Gastroesophageal sphincter (tissue), 4 donors: ENCODE measurements at regions not wholly inside any gene's neighbourhood (a gene's known extent, or its start where the extent isn't known, plus 50 kb on each side); places are given as distances from the start of the nearest gene placed in this dataset.

Source experiments
- ATAC-seq: fragments of 150-250 bp; one replicate; pipeline ENCODE4 v1.9.1; 2016; ENCODE audit warnings: mild to moderate bottlenecking, moderate library complexity
- H3K27ac ChIP-seq, 4 donors: fragments of 200-600 bp; sonication (generic) in 3 of 4; 1 replicate in 3 of 4; 2 replicates in 1 of 4; pipeline ENCODE4 v1.5.1; 2016 to 2019
- H3K27me3 ChIP-seq: fragments of 200-600 bp; sonication (generic); one replicate; pipeline ENCODE4 v1.5.1; 2019
- H3K36me3 ChIP-seq, 2 donors: fragments of 200-600 bp; sonication (generic); one replicate each; pipeline ENCODE4 v1.5.1; 2019; ENCODE audit warnings: control low read depth in 1 of 2
- H3K4me1 ChIP-seq, 3 donors: fragments of 200-600 bp; sonication (generic); 1 replicate in 2 of 3; 2 replicates in 1 of 3; pipeline ENCODE4 v1.5.1; 2016 to 2019; ENCODE audit warnings: control low read depth in 2 of 3
- H3K4me3 ChIP-seq, 2 donors: fragments of 200-600 bp; sonication (generic); one replicate each; pipeline ENCODE4 v1.5.1; 2019; ENCODE audit warnings: mild to moderate bottlenecking in 1 of 2, moderate library complexity in 1 of 2
- H3K9me3 ChIP-seq, 3 donors: fragments of 200-600 bp; sonication (generic); one replicate each; pipeline ENCODE4 v1.5.1; 2017 to 2019; ENCODE audit warnings: control low read depth in 2 of 3
- EP300 ChIP-seq: sonication (generic); formaldehyde crosslinking; IDR thresholded peaks from one replicate; pipeline ENCODE4 v1.6.1; 2017; ENCODE audit warnings: antibody characterized with exemption, mild to moderate bottlenecking
- POLR2A ChIP-seq, 2 donors: fragments of 450-650 bp; IDR thresholded peaks; one replicate each; pipeline ENCODE4 v1.6.1; 2017; ENCODE audit warnings: antibody characterized with exemption in 2 of 2, mild to moderate bottlenecking in 2 of 2, moderate library complexity in 1 of 2
- POLR2AphosphoS5 ChIP-seq: sonication (generic); formaldehyde crosslinking; IDR thresholded peaks from one replicate; pipeline ENCODE4 v1.6.1; 2017; ENCODE audit warnings: antibody characterized with exemption
- WGBS, 2 donors: methylation state at CpG; one replicate each; pipeline ENCODE4 v1.1.5; 2018; ENCODE audit warnings: low coverage in 1 of 2; 5-methylcytosine and 5-hydroxymethylcytosine counted together
- TF ChIP-seq, protein P1 (sequence below), 4 experiments: fragments of 200-600 bp in 2 of 4; fragments of 450-650 bp in 2 of 4; sonication (generic) in 1 of 4; IDR thresholded peaks; one replicate each; pipeline ENCODE4 v1.5.1; 2017 to 2019; ENCODE audit warnings: antibody characterized with exemption in 4 of 4, mild to moderate bottlenecking in 2 of 4, moderate library complexity in 2 of 4

DNA sequence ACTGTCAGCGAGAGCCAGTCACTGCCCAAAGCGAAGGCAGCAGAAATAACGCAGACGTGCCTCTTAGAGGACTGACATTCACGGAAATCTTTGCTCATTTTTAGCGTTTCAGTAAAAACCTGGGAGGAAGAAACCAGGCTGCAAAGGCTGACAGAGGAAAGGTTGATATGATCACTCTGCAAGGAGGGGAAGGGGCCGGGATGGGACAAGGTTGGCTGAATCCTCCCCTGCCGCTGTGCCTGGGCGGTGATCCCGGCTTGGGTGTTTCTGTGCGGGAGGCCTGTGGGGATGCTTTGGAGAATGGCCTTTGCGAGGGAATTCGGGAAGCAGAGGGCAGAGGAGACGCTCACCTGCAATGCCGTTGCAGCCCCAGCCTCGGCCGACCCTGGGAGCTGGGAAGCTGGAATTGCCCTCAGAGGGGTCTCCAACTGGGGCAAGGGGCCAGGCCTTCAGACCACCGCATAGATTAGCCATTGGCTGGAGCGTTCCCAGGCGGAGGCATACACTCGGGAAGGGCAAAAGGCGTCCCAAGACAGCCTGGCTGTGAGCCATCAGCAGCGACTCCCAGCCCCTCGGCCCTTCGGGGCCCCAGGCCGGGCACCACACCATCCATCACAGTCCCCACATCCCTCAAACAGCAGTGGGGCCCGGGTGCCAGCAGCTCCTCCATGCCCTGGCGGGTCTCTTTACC is 111.7 kb upstream of the GPC1 start:
- H3K27ac ChIP-seq, result no peak overlapping the region
- peaks cover 26% of the 10 kb centered on the region for H3K27me3 ChIP-seq
- H3K36me3 ChIP-seq, result no peaks in the 10 kb centered on the region
- WGBS, 2 donors, result 82% methylated on average over 14 of the region's 28 CpGs; no CpG with 5 or more reads in 1 of the 2 donors
- no peak overlapping the region for H3K4me3 ChIP-seq
- peaks cover 0 to 6% (median 3%) of the 10 kb centered on the region in 3 donors for H3K4me1 ChIP-seq
- H3K9me3 ChIP-seq, result no peaks in the 10 kb centered on the region
- no peak for TF ChIP-seq POLR2AphosphoS5
- no peak for TF ChIP-seq POLR2A (IDR thresholded peaks at IDR 0.05)
- TF ChIP-seq EP300, result no peak
- TF ChIP-seq, protein P1, sequence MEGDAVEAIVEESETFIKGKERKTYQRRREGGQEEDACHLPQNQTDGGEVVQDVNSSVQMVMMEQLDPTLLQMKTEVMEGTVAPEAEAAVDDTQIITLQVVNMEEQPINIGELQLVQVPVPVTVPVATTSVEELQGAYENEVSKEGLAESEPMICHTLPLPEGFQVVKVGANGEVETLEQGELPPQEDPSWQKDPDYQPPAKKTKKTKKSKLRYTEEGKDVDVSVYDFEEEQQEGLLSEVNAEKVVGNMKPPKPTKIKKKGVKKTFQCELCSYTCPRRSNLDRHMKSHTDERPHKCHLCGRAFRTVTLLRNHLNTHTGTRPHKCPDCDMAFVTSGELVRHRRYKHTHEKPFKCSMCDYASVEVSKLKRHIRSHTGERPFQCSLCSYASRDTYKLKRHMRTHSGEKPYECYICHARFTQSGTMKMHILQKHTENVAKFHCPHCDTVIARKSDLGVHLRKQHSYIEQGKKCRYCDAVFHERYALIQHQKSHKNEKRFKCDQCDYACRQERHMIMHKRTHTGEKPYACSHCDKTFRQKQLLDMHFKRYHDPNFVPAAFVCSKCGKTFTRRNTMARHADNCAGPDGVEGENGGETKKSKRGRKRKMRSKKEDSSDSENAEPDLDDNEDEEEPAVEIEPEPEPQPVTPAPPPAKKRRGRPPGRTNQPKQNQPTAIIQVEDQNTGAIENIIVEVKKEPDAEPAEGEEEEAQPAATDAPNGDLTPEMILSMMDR (IDR thresholded peaks at IDR 0.05), result no peak
- no peak for ATAC-seq

DNA sequence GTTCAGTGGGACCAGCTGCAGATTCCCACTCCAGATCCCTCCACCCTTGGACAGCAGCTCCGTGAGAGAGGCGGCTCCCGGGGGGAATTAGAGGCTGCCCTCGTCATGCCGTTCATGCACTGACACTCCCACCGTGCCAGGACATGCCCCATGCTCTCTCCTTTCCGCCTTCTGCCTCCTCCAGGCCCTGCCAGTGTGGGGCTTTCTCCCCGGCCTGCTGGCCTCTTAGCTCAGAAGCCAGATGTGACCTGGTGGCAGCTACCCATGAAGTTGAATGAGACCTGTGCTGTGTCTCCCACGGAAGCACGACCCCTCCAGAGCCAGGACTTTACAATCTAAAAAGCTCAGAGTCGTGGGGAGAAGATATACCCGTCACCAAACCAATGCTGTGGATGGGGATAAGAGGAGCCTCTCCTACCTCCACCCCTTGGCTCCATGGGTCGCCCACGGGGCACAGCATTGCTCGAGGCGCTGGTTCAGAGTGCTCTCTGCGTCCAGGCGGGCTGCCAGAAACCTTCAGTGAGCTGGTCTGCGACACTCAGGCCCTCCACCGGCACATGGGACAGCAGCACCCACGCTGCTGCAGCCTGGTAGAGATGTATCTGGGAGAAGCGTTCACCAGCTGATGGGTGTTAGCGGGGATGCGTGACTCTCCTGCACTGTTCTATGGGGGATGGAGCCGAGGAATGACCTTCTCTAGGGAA is 111.0 kb upstream of the GPC1 start:
- TF ChIP-seq POLR2AphosphoS5, result no peak
- no peak for TF ChIP-seq POLR2A (IDR thresholded peaks at IDR 0.05)
- TF ChIP-seq, protein P1 (IDR thresholded peaks at IDR 0.05), result no peak
- TF ChIP-seq EP300, result no peak
- H3K9me3 ChIP-seq, result no peaks in the 10 kb centered on the region
- H3K27me3 ChIP-seq, result peaks cover 32% of the 10 kb centered on the region
- no peaks in the 10 kb centered on the region for H3K36me3 ChIP-seq
- H3K4me3 ChIP-seq, result no peak overlapping the region
- no peak overlapping the region for H3K27ac ChIP-seq
- no peak for ATAC-seq
- peaks cover 0 to 6% (median 3%) of the 10 kb centered on the region in 3 donors for H3K4me1 ChIP-seq
- 80% methylated on average over 1 of the region's 25 CpGs; no CpG with 5 or more reads in 1 of the 2 donors for WGBS, 2 donors

DNA sequence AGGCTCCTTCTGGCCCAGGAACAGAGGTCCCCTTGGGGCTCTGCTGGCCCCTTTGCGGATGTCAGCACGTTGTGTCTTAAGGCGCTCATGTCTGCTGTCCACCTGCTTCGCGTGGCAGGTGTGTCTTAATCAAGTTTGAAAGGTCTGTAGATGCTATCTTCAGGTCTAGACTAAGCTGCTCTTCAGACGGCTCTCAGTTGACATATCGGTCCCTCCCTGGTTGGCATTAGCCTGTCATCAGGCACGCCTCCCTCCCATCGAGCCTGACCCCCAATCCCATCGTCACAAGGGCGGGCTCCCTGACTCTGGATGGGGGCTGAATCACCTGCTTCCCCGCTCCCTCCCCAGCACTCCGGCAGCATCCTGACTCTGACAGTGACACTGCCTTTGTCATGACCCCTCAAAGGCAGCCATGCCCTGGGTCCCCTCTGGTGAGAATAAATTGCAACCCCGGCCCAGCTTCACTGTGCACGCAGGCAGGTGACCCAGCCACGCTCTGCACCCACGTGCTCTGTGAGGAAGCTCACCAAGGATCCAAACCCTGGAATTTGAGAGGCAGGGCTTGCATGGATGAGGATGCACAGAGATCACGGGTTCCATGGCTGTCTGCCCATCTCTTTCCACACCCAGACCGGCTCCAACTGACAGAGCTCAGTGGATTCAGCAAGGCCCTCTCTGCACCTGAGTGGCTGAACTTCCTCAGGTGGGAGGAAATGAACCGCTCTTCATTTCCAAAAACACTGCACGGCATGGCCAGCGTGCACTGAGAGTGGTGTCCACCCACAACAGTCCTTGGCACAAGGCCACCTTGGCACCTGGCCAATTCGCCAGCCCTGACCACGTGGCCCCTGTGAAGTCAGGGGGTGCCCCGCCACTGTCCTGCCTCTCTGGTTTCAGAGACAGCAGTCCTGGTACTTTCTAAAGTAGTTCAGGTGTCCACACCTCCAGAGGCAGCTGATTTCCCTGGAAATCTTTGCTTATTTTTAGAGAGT is 110.2 kb upstream of the GPC1 start:
- 77% methylated on average over 3 of the region's 25 CpGs; no CpG with 5 or more reads in 1 of the 2 donors for WGBS, 2 donors

DNA sequence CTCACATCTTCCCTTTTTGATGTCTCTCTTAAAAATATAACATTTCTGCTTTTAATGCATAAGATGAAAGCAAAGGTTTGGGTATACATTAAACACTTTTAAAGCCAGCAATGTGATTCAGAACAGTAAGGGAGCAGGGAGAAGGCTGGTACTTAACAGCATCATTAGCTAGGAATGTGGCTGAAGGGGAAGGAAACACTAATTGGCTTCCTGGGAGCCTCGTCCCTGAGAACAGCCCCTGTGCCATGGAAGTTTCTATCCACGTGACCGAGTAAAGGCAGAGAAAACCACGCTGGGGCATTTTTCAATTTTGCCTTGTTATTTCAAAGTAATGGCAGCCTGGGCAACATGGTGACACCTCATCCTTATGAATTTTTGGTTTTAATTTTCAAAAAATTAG is 109.2 kb upstream of the GPC1 start:
- no peaks in the 10 kb centered on the region for H3K36me3 ChIP-seq
- ATAC-seq, result no peak
- peaks cover 0 to 3% (median 0%) of the 10 kb centered on the region in 3 donors for H3K9me3 ChIP-seq
- 63 to 72% methylated on average over 4 of the region's 4 CpGs for WGBS, 2 donors
- TF ChIP-seq, protein P1 (IDR thresholded peaks at IDR 0.05), result no peak
- TF ChIP-seq EP300, result no peak
- no peak for TF ChIP-seq POLR2A (IDR thresholded peaks at IDR 0.05)
- TF ChIP-seq POLR2AphosphoS5, result no peak
- no peak overlapping the region for H3K4me3 ChIP-seq
- no peak overlapping the region for H3K27ac ChIP-seq
- H3K27me3 ChIP-seq, result peaks cover 33% of the 10 kb centered on the region
- peaks cover 0 to 6% (median 3%) of the 10 kb centered on the region in 3 donors for H3K4me1 ChIP-seq

More for the DNA sequence above, 110.2 kb upstream of the GPC1 start:
- H3K4me3 ChIP-seq, result no peak overlapping the region
- peaks cover 0 to 6% (median 3%) of the 10 kb centered on the region in 3 donors for H3K4me1 ChIP-seq
- no peaks in the 10 kb centered on the region for H3K9me3 ChIP-seq
- TF ChIP-seq POLR2AphosphoS5, result peak; percentile 8
- TF ChIP-seq POLR2A (IDR thresholded peaks at IDR 0.05), result no peak
- H3K36me3 ChIP-seq, result no peaks in the 10 kb centered on the region
- ATAC-seq, result no peak
- H3K27ac ChIP-seq, result no peak overlapping the region
- peaks cover 38% of the 10 kb centered on the region for H3K27me3 ChIP-seq

DNA sequence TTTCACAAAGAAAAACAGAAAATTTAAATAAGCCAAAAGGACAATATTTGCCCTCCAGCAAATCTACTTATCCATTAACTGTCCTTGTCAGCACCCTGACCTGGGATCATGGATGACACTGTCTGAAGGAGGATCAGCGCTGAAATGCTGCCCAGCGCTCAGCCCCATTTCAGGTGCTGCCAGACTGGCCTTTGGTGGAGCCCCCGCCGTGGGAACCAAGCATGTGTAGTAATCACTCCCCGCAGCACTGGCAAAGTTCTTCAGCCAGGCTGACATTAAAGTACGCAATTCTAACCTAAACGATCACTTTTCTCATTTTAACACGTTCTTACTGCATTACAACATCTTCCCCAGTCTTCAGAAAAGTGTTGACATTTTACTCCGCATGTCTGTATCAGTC is 108.6 kb upstream of the GPC1 start:
- TF ChIP-seq, protein P1 (IDR thresholded peaks at IDR 0.05), result no peak
- TF ChIP-seq POLR2A (IDR thresholded peaks at IDR 0.05) (no peak), POLR2AphosphoS5 (no peak), EP300 (no peak)
- H3K4me1 ChIP-seq, result peaks cover 0 to 6% (median 3%) of the 10 kb centered on the region in 3 donors
- H3K27me3 ChIP-seq, result peaks cover 33% of the 10 kb centered on the region
- no peak overlapping the region for H3K4me3 ChIP-seq
- no peak overlapping the region for H3K27ac ChIP-seq
- WGBS, 2 donors, result 82 to 85% methylated on average over 9 of the region's 9 CpGs
- ATAC-seq, result no peak
- H3K9me3 ChIP-seq, result peaks cover 0 to 9% (median 0%) of the 10 kb centered on the region in 3 donors
- no peaks in the 10 kb centered on the region for H3K36me3 ChIP-seq
